HCT116 (cell line): ENCODE measurements at regions not wholly inside any gene's neighbourhood (a gene's known extent, or its start where the extent isn't known, plus 50 kb on each side); places are given as distances from the start of the nearest gene placed in this dataset.

ENCODE experiments used
- ATAC-seq: fragments of 200-7000 bp; cut with Tn5 transposase; 2 replicates; pipeline ENCODE4 v1.9.1; 2020; ENCODE audit warnings: mild to moderate bottlenecking, moderate library complexity
- BruUV-seq: library from RNA; stranded (reverse); fragments of 400-500 nt; replicated peaks from 2 replicates; lab custom pipeline; 2021; lab: Mats Ljungman, UMichigan
- CTCF ChIA-PET: fragments of 300-600 bp; sonication (Branson Sonifier 250); formaldehyde crosslinking; loops from one replicate; lab custom pipeline; 2021; ENCODE audit warnings: antibody characterized with exemption; lab: Charles Lee
- POLR2A ChIA-PET: fragments of 300-600, 350-600 bp; sonication (Branson Sonifier 250); formaldehyde crosslinking; loops from one replicate; lab custom pipeline; 2021; ENCODE audit warnings: antibody characterized with exemption; lab: Charles Lee
- RAD21 ChIA-PET, 2 experiments: fragments of 300-600 bp; sonication (Branson Sonifier 250); formaldehyde crosslinking; loops; one replicate each; lab custom pipeline; 2023; ENCODE audit warnings: low total read pairs in 2 of 2; ENCODE audit not compliant: uncharacterized antibody in 2 of 2, unreplicated experiment in 2 of 2, low non-redundant PET in 1 of 2; lab: Charles Lee
- DNase-seq: peaks from one replicate; pipeline ENCODE4 v3.0.0-alpha.2; 2010; ENCODE audit warnings: low read depth, low spot score
- H2AFZ ChIP-seq: fragments of 200-600 bp; shearing (Covaris generic), sonication (generic); 2 replicates; pipeline ENCODE4 v1.6.1; 2017; ENCODE audit warnings: low read depth, mixed run types, mixed read lengths, antibody characterized with exemption, low read length; ENCODE audit not compliant: poor library complexity, severe bottlenecking
- H3K27ac ChIP-seq: 2 replicates; pipeline ENCODE4 v1.5.1; 2012; ENCODE audit warnings: low read depth, low read length
- H3K27me3 ChIP-seq: fragments of 200-600 bp; sonication (generic); 2 replicates; pipeline ENCODE4 v1.6.1; 2016; ENCODE audit warnings: mixed run types, low read length, mixed read lengths; ENCODE audit not compliant: insufficient read depth
- H3K36me3 ChIP-seq, 2 experiments: fragments of 200-500 bp in 1 of 2; fragments of 200-600 bp in 1 of 2; sonication (Bioruptor generic) in 1 of 2; sonication (generic) in 1 of 2; 2 replicates each; pipeline versions ENCODE4 v1.5.1 to v1.6.1; 2014 to 2016; ENCODE audit warnings: low read length in 2 of 2, inconsistent platforms in 1 of 2, mixed read lengths in 1 of 2, mixed run types in 1 of 2; ENCODE audit not compliant: insufficient read depth in 2 of 2, control insufficient read depth in 1 of 2
- H3K4me1 ChIP-seq, 2 experiments: fragments of 200-600 bp in 1 of 2; sonication (generic) in 1 of 2; 2 replicates each; pipeline versions ENCODE4 v1.5.1 to v1.6.1; 2012 to 2017; ENCODE audit warnings: low read length in 2 of 2, inconsistent platforms in 1 of 2, mild to moderate bottlenecking in 1 of 2, mixed read lengths in 1 of 2, mixed run types in 1 of 2, moderate library complexity in 1 of 2; ENCODE audit not compliant: insufficient read depth in 2 of 2, control insufficient read depth in 1 of 2
- H3K4me2 ChIP-seq: fragments of 200-600 bp; sonication (generic); 2 replicates; pipeline ENCODE4 v1.6.1; 2017; ENCODE audit warnings: mixed run types, low read length, mixed read lengths
- H3K4me3 ChIP-seq, 2 experiments: fragments of 200-600 bp in 1 of 2; sonication (generic) in 1 of 2; replicated peaks in 1 of 2; 2 replicates each; pipeline ENCODE4 v1.5.1; 2011 to 2016; ENCODE audit warnings: low read length in 2 of 2, control low read depth in 1 of 2, low read depth in 1 of 2, mild to moderate bottlenecking in 1 of 2, mixed read lengths in 1 of 2, mixed run types in 1 of 2
- H3K79me2 ChIP-seq: fragments of 200-600 bp; sonication (generic); 2 replicates; pipeline ENCODE4 v1.6.1; 2017; ENCODE audit warnings: mild to moderate bottlenecking, mixed run types, low read length, moderate library complexity, mixed read lengths; ENCODE audit not compliant: insufficient read depth
- H3K9ac ChIP-seq: fragments of 200-600 bp; sonication (generic); 2 replicates; pipeline ENCODE4 v1.6.1; 2016; ENCODE audit warnings: low read length, mixed read lengths
- H3K9me2 ChIP-seq: fragments of 200-600 bp; sonication (generic), shearing (Covaris generic); 2 replicates; pipeline ENCODE4 v1.6.1; 2017; ENCODE audit warnings: mixed run types, mild to moderate bottlenecking, moderate library complexity; ENCODE audit not compliant: insufficient read depth
- H3K9me3 ChIP-seq, 2 experiments: fragments of 200-500 bp in 1 of 2; fragments of 200-600 bp in 1 of 2; sonication (Bioruptor generic) in 1 of 2; sonication (generic) in 1 of 2; 2 replicates each; pipeline ENCODE4 v1.6.1; 2014 to 2017; ENCODE audit warnings: low read length in 2 of 2, mixed read lengths in 2 of 2, inconsistent platforms in 1 of 2, low read depth in 1 of 2, mild to moderate bottlenecking in 1 of 2, mixed run types in 1 of 2, moderate library complexity in 1 of 2; ENCODE audit not compliant: control insufficient read depth in 1 of 2, insufficient read depth in 1 of 2
- H4K20me1 ChIP-seq: fragments of 200-600 bp; sonication (generic), shearing (Covaris generic); 2 replicates; pipeline ENCODE4 v1.6.1; 2017; ENCODE audit warnings: mixed run types, mild to moderate bottlenecking, moderate library complexity; ENCODE audit not compliant: insufficient read depth
- CBX3 ChIP-seq: IDR thresholded peaks from 2 replicates; pipeline ENCODE4 v1.6.1; 2012; ENCODE audit warnings: low read depth
- EGR1 ChIP-seq: IDR thresholded peaks from 2 replicates; pipeline ENCODE4 v1.6.1; 2012; ENCODE audit warnings: low read depth
- EZH2 ChIP-seq: fragments of 200-600 bp; sonication (generic); IDR thresholded peaks from 2 replicates; pipeline ENCODE4 v1.6.1; 2017; ENCODE audit warnings: antibody characterized with exemption, mixed run types
- FOSL1 ChIP-seq: IDR thresholded peaks from 2 replicates; pipeline ENCODE4 v1.6.1; 2012; ENCODE audit warnings: low read depth
- JUND ChIP-seq: IDR thresholded peaks from 2 replicates; pipeline ENCODE4 v1.6.1; 2012
- POLR2A ChIP-seq: IDR thresholded peaks from 2 replicates; pipeline ENCODE4 v1.7.0; 2011; ENCODE audit warnings: borderline replicate concordance; ENCODE audit not compliant: insufficient read depth, insufficient read length; ENCODE audit errors: extremely low read depth
- RAD21 ChIP-seq: IDR thresholded peaks from 2 replicates; pipeline ENCODE4 v1.6.1; 2012; ENCODE audit warnings: low read depth, mild to moderate bottlenecking
- SIN3A ChIP-seq: IDR thresholded peaks from 2 replicates; pipeline ENCODE4 v1.6.1; 2012; ENCODE audit warnings: low read depth
- SRF ChIP-seq: IDR thresholded peaks from 2 replicates; pipeline ENCODE4 v1.6.1; 2012; ENCODE audit warnings: low read depth
- YY1 ChIP-seq: IDR thresholded peaks from 2 replicates; pipeline ENCODE4 v1.6.1; 2011; ENCODE audit warnings: low read length, low read depth, moderate library complexity, mild to moderate bottlenecking; ENCODE audit not compliant: insufficient replicate concordance; ENCODE audit errors: extremely low read depth
- ZFX ChIP-seq: fragments of 450-650 bp; IDR thresholded peaks from 2 replicates; pipeline ENCODE4 v1.6.1; 2017
- ZNF274 ChIP-seq: fragments of 200-500 bp; sonication (Bioruptor generic); IDR thresholded peaks from 2 replicates; pipeline ENCODE4 v1.6.1; 2014; ENCODE audit warnings: mild to moderate bottlenecking, low read depth, low read length, inconsistent platforms
- intact Hi-C: fragments of 100-400 bp; cut with micrococcal nuclease; formaldehyde crosslinking; loops from 2 replicates; pipeline ENCODE4 v1.10.0; 2022
- TF ChIP-seq, protein P1 (sequence below): IDR thresholded peaks from 2 replicates; pipeline ENCODE4 v1.6.1; 2012

DNA sequence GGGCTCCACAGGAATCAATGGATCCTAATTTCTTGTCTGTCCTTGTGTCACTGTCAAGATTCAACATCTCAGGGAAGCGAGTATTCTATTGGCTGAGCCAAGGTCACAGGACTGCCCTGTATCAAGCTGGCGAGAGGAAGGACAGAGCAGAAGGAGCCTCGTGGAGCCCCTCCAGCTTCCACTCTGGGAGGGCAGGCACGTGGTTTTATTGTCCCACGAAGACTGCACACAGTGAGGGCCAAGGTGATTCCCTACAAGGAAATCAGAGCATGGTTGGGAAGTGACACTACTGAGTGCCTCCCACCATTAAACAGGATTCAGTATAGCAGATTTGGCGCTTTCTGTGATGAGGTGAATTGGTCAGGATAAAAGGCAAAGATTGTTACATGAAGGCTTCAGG lies 302.4 kb upstream of the CXCR4 start:
- TF ChIP-seq EZH2 = no peak
- TF ChIP-seq, protein P1, sequence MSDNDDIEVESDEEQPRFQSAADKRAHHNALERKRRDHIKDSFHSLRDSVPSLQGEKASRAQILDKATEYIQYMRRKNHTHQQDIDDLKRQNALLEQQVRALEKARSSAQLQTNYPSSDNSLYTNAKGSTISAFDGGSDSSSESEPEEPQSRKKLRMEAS = no peak
- TF ChIP-seq SRF = no peak
- TF ChIP-seq SIN3A = no peak
- no peak for TF ChIP-seq EGR1
- no peak for TF ChIP-seq POLR2A
- no peak for TF ChIP-seq RAD21
- TF ChIP-seq FOSL1 = no peak
- TF ChIP-seq ZFX = no peak
- no peak for TF ChIP-seq YY1
- TF ChIP-seq JUND = no peak
- ChIA-PET RAD21 (no interaction called here), CTCF (no interaction called here), POLR2A (no interaction called here)
- H3K9me2 ChIP-seq = no peaks in the 10 kb centered on the region
- intact Hi-C loops = loop anchor here (5.0 to 10.0 kb wide), 2 partner anchors 317 to 1254 kb away; no protein-coding TSS in a partner anchor
- no peak overlapping the region for H3K9ac ChIP-seq
- no TSS peak for BruUV-seq
- H3K79me2 ChIP-seq = no peaks in the 10 kb centered on the region
- peaks cover 39% of the 10 kb centered on the region for H3K27me3 ChIP-seq
- H2AFZ ChIP-seq = no peak overlapping the region
- H3K9me3 ChIP-seq = no peaks in the 10 kb centered on the region
- H3K27ac ChIP-seq = no peak overlapping the region
- no peaks in the 10 kb centered on the region for H3K36me3 ChIP-seq
- H3K4me3 ChIP-seq = no peak overlapping the region
- H3K4me2 ChIP-seq = no peak overlapping the region
- peaks cover 0 to 9% of the 10 kb centered on the region in 2 experiments; a peak in 1 of 4 replicates for H3K4me1 ChIP-seq
- ATAC-seq (no peak), DNase-seq (no peak)
- H4K20me1 ChIP-seq = no peaks in the 10 kb centered on the region

DNA sequence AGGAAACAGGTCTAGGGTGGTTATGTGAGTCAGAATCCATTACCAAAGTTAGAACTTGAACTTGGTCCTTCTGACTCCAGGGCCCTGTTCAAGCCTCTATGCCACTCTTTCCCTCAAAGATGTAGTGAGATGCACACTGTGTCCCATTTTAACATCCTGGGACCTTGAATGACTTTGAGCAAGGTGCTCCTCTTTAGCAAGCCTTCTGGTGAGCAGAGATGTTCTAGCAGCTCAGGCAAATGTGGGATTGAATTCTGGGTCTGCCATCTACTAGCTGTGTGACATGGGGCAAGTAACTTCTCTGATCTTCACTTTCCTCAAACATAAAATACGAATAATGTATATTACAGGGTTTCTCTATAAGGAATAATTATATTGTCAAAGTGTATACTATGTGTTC lies 294.0 kb upstream of the CXCR4 start:
- TF ChIP-seq ZFX = no peak
- no peak for TF ChIP-seq ZNF274
- no peak for TF ChIP-seq CBX3
- H3K27me3 ChIP-seq = peaks cover 59% of the 10 kb centered on the region
- no peaks in the 10 kb centered on the region for H3K9me2 ChIP-seq
- H4K20me1 ChIP-seq = no peaks in the 10 kb centered on the region
- ATAC-seq (no peak), DNase-seq (no peak)
- CTCF ChIA-PET = no interaction called here
- RAD21 ChIA-PET = no interaction called here
- H3K36me3 ChIP-seq = no peaks in the 10 kb centered on the region
- no TSS peak for BruUV-seq
- no peak overlapping the region for H3K4me3 ChIP-seq
- no peak overlapping the region for H3K27ac ChIP-seq
- POLR2A ChIA-PET = no interaction called here
- H3K4me2 ChIP-seq = no peak overlapping the region
- H3K4me1 ChIP-seq = no peaks in the 10 kb centered on the region
- intact Hi-C loops = no loop called here
- H3K9ac ChIP-seq = no peak overlapping the region
- H3K9me3 ChIP-seq = no peaks in the 10 kb centered on the region
- H2AFZ ChIP-seq = no peak overlapping the region
- no peaks in the 10 kb centered on the region for H3K79me2 ChIP-seq
